IMR-90 (cell line): ENCODE measurements at regions not wholly inside any gene's neighbourhood (a gene's known extent, or its start where the extent isn't known, plus 50 kb on each side); places are given as distances from the start of the nearest gene placed in this dataset.

Source experiments
- ATAC-seq: fragments of 200-7000 bp; cut with Tn5 transposase; 2 replicates; pipeline ENCODE4 v1.9.1; 2020; ENCODE audit warnings: low read depth, mild to moderate bottlenecking, moderate library complexity
- BruUV-seq: library from RNA; stranded (reverse); fragments of 400-500 nt; replicated peaks from 2 replicates; lab custom pipeline; 2021; lab: Mats Ljungman, UMichigan
- CTCF ChIA-PET: fragments of 300-600 bp; formaldehyde crosslinking; extraction: SDS; loops from one replicate; lab custom pipeline; 2021; ENCODE audit warnings: antibody characterized with exemption; lab: Yijun Ruan, JAX
- POLR2A ChIA-PET: fragments of 300-600 bp; sonication (Branson Sonifier 250); formaldehyde crosslinking; loops from one replicate; lab custom pipeline; 2022; ENCODE audit warnings: antibody characterized with exemption; ENCODE audit not compliant: unreplicated experiment; lab: Charles Lee
- DNase-seq: peaks from one replicate; pipeline ENCODE4 v3.0.0; 2013
- H2AFZ ChIP-seq: replicated peaks from 2 replicates; pipeline ENCODE3; 2013; ENCODE audit warnings: low read length, mild to moderate bottlenecking; ENCODE audit not compliant: poor library complexity
- H2AK5ac ChIP-seq: 2 replicates; pipeline ENCODE4 v1.6.1; 2013; ENCODE audit warnings: low read depth, low read length, inconsistent platforms
- H2AK9ac ChIP-seq: replicated peaks from 2 replicates; pipeline ENCODE3; 2013; ENCODE audit warnings: mild to moderate bottlenecking, low read depth, low read length, moderate library complexity; ENCODE audit not compliant: poor library complexity
- H2BK120ac ChIP-seq: 2 replicates; pipeline ENCODE4 v1.6.1; 2013; ENCODE audit warnings: low read depth, low read length, inconsistent platforms
- H2BK15ac ChIP-seq: 3 replicates; pipeline ENCODE4 v1.6.1; 2013; ENCODE audit warnings: low read depth, low read length, inconsistent platforms
- H2BK20ac ChIP-seq: 2 replicates; pipeline ENCODE4 v1.6.1; 2013; ENCODE audit warnings: low read depth, mild to moderate bottlenecking, inconsistent platforms, low read length, moderate library complexity
- H2BK5ac ChIP-seq: 2 replicates; pipeline ENCODE4 v1.6.1; 2013; ENCODE audit warnings: mild to moderate bottlenecking, low read depth, low read length, inconsistent platforms; ENCODE audit not compliant: poor library complexity, severe bottlenecking
- H3K14ac ChIP-seq: replicated peaks from 2 replicates; pipeline ENCODE4 v1.6.1; 2013; ENCODE audit warnings: low read depth, low read length, inconsistent platforms
- H3K18ac ChIP-seq: 2 replicates; pipeline ENCODE4 v1.6.1; 2013; ENCODE audit warnings: low read depth, low read length, control low read depth
- H3K23ac ChIP-seq: 2 replicates; pipeline ENCODE4 v1.6.1; 2013; ENCODE audit warnings: low read depth, low read length, inconsistent platforms
- H3K27ac ChIP-seq: 2 replicates; pipeline ENCODE4 v1.5.1; 2013; ENCODE audit warnings: mild to moderate bottlenecking, control low read depth, low read length; ENCODE audit not compliant: insufficient read depth
- H3K27me3 ChIP-seq: 2 replicates; pipeline ENCODE4 v1.6.1; 2013; ENCODE audit warnings: low read length; ENCODE audit not compliant: control insufficient read depth, insufficient read depth
- H3K36me3 ChIP-seq: 2 replicates; pipeline ENCODE4 v1.6.1; 2013; ENCODE audit warnings: low read length, mixed read lengths; ENCODE audit not compliant: control insufficient read depth, insufficient read depth
- H3K4ac ChIP-seq: 2 replicates; pipeline ENCODE4 v1.6.1; 2013; ENCODE audit warnings: low read depth, low read length, inconsistent platforms
- H3K4me1 ChIP-seq: 2 replicates; pipeline ENCODE4 v1.6.1; 2013; ENCODE audit warnings: low read length, mixed read lengths; ENCODE audit not compliant: control insufficient read depth, insufficient read depth
- H3K4me2 ChIP-seq: 2 replicates; pipeline ENCODE4 v1.6.1; 2013; ENCODE audit warnings: low read depth, mild to moderate bottlenecking, control low read depth, low read length, moderate library complexity
- H3K4me3 ChIP-seq: 2 replicates; pipeline ENCODE4 v1.5.1; 2013; ENCODE audit warnings: low read depth, mild to moderate bottlenecking, control low read depth, low read length, moderate library complexity; ENCODE audit not compliant: insufficient read depth
- H3K56ac ChIP-seq: 2 replicates; pipeline ENCODE4 v1.6.1; 2013; ENCODE audit warnings: low read length, inconsistent platforms; ENCODE audit not compliant: insufficient read depth; ENCODE audit errors: extremely low read depth
- H3K79me1 ChIP-seq, 2 experiments: 2 replicates each; pipeline ENCODE4 v1.6.1; 2013; ENCODE audit warnings: low read length in 2 of 2, inconsistent platforms in 1 of 2, low read depth in 1 of 2
- H3K9ac ChIP-seq: 2 replicates; pipeline ENCODE4 v1.6.1; 2013; ENCODE audit warnings: low read depth, low read length, control low read depth
- H3K9me1 ChIP-seq: 2 replicates; pipeline ENCODE4 v1.6.1; 2013; ENCODE audit warnings: low read length, inconsistent platforms; ENCODE audit not compliant: insufficient read depth
- H3K9me3 ChIP-seq: 2 replicates; pipeline ENCODE4 v1.6.1; 2013; ENCODE audit warnings: low read length; ENCODE audit not compliant: control insufficient read depth, insufficient read depth
- H4K20me1 ChIP-seq: 2 replicates; pipeline ENCODE4 v1.6.1; 2013; ENCODE audit warnings: low read length, inconsistent platforms; ENCODE audit not compliant: insufficient read depth
- H4K5ac ChIP-seq: 2 replicates; pipeline ENCODE4 v1.6.1; 2013; ENCODE audit warnings: mild to moderate bottlenecking, low read depth, low read length, control low read depth
- H4K8ac ChIP-seq, 2 experiments: 2 replicates each; pipeline ENCODE4 v1.6.1; 2013; ENCODE audit warnings: low read depth in 2 of 2, low read length in 2 of 2, control low read depth in 1 of 2, inconsistent platforms in 1 of 2
- H4K91ac ChIP-seq: 2 replicates; pipeline ENCODE4 v1.6.1; 2013; ENCODE audit warnings: low read depth, low read length, inconsistent platforms; ENCODE audit not compliant: insufficient read depth
- BHLHE40 ChIP-seq: fragments of 150-350 bp; IDR thresholded peaks from 2 replicates; pipeline ENCODE4 v1.6.1; 2016; ENCODE audit warnings: mild to moderate bottlenecking, low read depth, low read length
- CEBPB ChIP-seq: IDR thresholded peaks from 2 replicates; pipeline ENCODE4 v1.6.1; 2012; ENCODE audit warnings: low read depth, low read length, improper control_type of control experiment
- CTCF ChIP-seq: conservative IDR thresholded peaks from 2 replicates; pipeline ENCODE4 v1.5.1; 2012; ENCODE audit warnings: mild to moderate bottlenecking, low read depth, low read length, improper control_type of control experiment
- ELK1 ChIP-seq: fragments of 150-350 bp; IDR thresholded peaks from 2 replicates; pipeline ENCODE4 v1.6.1; 2016; ENCODE audit warnings: low read depth, mild to moderate bottlenecking, low read length, moderate library complexity, borderline replicate concordance
- FOS ChIP-seq: fragments of 150-350 bp; IDR thresholded peaks from 2 replicates; pipeline ENCODE4 v1.6.1; 2016; ENCODE audit warnings: low read depth, low read length
- MAFK ChIP-seq: IDR thresholded peaks from 2 replicates; pipeline ENCODE4 v1.6.1; 2012; ENCODE audit warnings: low read depth, low read length, improper control_type of control experiment
- MAZ ChIP-seq: IDR thresholded peaks from 2 replicates; pipeline ENCODE4 v1.6.1; 2012; ENCODE audit warnings: low read depth, mild to moderate bottlenecking, low read length, improper control_type of control experiment, moderate library complexity, borderline replicate concordance
- MXI1 ChIP-seq: IDR thresholded peaks from 2 replicates; pipeline ENCODE4 v1.6.1; 2012; ENCODE audit warnings: low read depth, mild to moderate bottlenecking, low read length, moderate library complexity, borderline replicate concordance
- NFE2L2 ChIP-seq: fragments of 150-350 bp; IDR thresholded peaks from 2 replicates; pipeline ENCODE4 v1.6.1; 2016; ENCODE audit warnings: low read depth, mild to moderate bottlenecking, low read length
- RAD21 ChIP-seq: IDR thresholded peaks from 2 replicates; pipeline ENCODE4 v1.6.1; 2012; ENCODE audit warnings: low read length, improper control_type of control experiment
- RCOR1 ChIP-seq: IDR thresholded peaks from 2 replicates; pipeline ENCODE4 v1.6.1; 2012; ENCODE audit warnings: mild to moderate bottlenecking, low read length, improper control_type of control experiment; ENCODE audit not compliant: insufficient replicate concordance
- RFX5 ChIP-seq: IDR thresholded peaks from 2 replicates; pipeline ENCODE4 v1.8.0; 2012; ENCODE audit warnings: low read depth, mild to moderate bottlenecking, low read length, moderate library complexity
- SMC3 ChIP-seq: fragments of 150-350 bp; IDR thresholded peaks from 2 replicates; pipeline ENCODE4 v1.6.1; 2016; ENCODE audit warnings: low read depth, mild to moderate bottlenecking, antibody characterized with exemption, low read length, moderate library complexity
- USF2 ChIP-seq: fragments of 150-350 bp; IDR thresholded peaks from 2 replicates; pipeline ENCODE4 v1.6.1; 2017; ENCODE audit warnings: mild to moderate bottlenecking, antibody characterized with exemption, low read length, low read depth
- WGBS, 2 experiments: methylation state at CpG; one replicate each; pipeline versions ENCODE4 v1.1.5 to v1.1.7; 2013; ENCODE audit warnings: missing lambda C conversion rate in 2 of 2; ENCODE audit not compliant: insufficient read length in 1 of 2; ENCODE audit errors: extremely low coverage in 2 of 2; 5-methylcytosine and 5-hydroxymethylcytosine counted together
- dilution Hi-C: fragments of 300-500 bp; cut with HindIII; formaldehyde crosslinking; loops from one replicate; pipeline ENCODE4 v1.14.3; 2018; ENCODE audit warnings: low sequenced_read_pairs; ENCODE audit not compliant: unreplicated experiment
- in situ Hi-C: fragments of 300-500 bp; cut with MboI; formaldehyde crosslinking; loops from 3 replicates; pipeline ENCODE4 v1.14.3; 2019; ENCODE audit warnings: low sequenced_read_pairs, inconsistent platforms, mixed read lengths
- intact Hi-C: fragments of 100-400 bp; cut with micrococcal nuclease; formaldehyde crosslinking; loops from 2 replicates; pipeline ENCODE4 v1.10.0; 2022

- Histone ChIP-seq H2AFZ (no peak overlapping the region), H3K18ac (no peak overlapping the region), H2AK5ac (no peak overlapping the region), H3K14ac (no peak overlapping the region), H2BK120ac (no peak overlapping the region), H2AK9ac (no peak overlapping the region), H3K9me3 (no peaks in the 10 kb centered on the region), H3K4me1 (no peaks in the 10 kb centered on the region), H3K79me1 (no peaks in the 10 kb centered on the region), H2BK15ac (no peak overlapping the region), H3K9me1 (no peaks in the 10 kb centered on the region), H4K8ac (no peak overlapping the region), H3K56ac (no peak overlapping the region), H3K4me2 (no peak overlapping the region), H3K4me3 (no peak overlapping the region), H4K5ac (no peak overlapping the region), H2BK5ac (no peak overlapping the region), H3K36me3 (no peaks in the 10 kb centered on the region), H3K23ac (no peak overlapping the region), H3K27ac (no peak overlapping the region), H2BK20ac (no peak overlapping the region), H4K91ac (no peak overlapping the region), H4K20me1 (no peaks in the 10 kb centered on the region), H3K4ac (no peak overlapping the region), H3K9ac (no peak overlapping the region), H3K27me3 (no peaks in the 10 kb centered on the region)
- dilution Hi-C loops (no loop called here), intact Hi-C loops (no loop called here), in situ Hi-C loops (no loop called here)
- ATAC-seq = no peak
- TF ChIP-seq SMC3 (no peak), BHLHE40 (no peak), MAZ (no peak), ELK1 (no peak), CEBPB (no peak), CTCF (no peak), FOS (no peak), MXI1 (no peak), USF2 (no peak), NFE2L2 (no peak), RFX5 (no peak), RCOR1 (no peak), MAFK (no peak), RAD21 (no peak)
- DNase-seq = no peak
- ChIA-PET CTCF (no interaction called here), POLR2A (no interaction called here)
- WGBS, 2 experiments = no CpG with 5 or more reads among the region's 3 CpGs
- no TSS peak for BruUV-seq
Measured at GRCh38 chr3:154625756-154626155, 195.8 kb upstream of the GPR149 start.
